Mammary epithelial cell (primary cell): ENCODE measurements at regions not wholly inside any gene's neighbourhood (a gene's known extent, or its start where the extent isn't known, plus 50 kb on each side); places are given as distances from the start of the nearest gene placed in this dataset.

Source experiments
- CTCF ChIP-seq, 2 donors: IDR thresholded peaks in 1 of 2; conservative IDR thresholded peaks in 1 of 2; 2 replicates each; pipeline ENCODE4 v1.5.1; 2011 to 2012; ENCODE audit warnings: inconsistent platforms in 2 of 2, low read length in 2 of 2, mild to moderate bottlenecking in 2 of 2, control low read depth in 1 of 2, low read depth in 1 of 2; ENCODE audit not compliant: insufficient read depth in 1 of 2; ENCODE audit errors: extremely low read depth in 1 of 2
- EZH2 ChIP-seq: IDR thresholded peaks from 2 replicates; pipeline ENCODE4 v1.6.1; 2012; ENCODE audit warnings: low read length, inconsistent platforms, borderline replicate concordance

- TF ChIP-seq CTCF (conservative IDR thresholded peaks at IDR 0.05 in 1 of 2, IDR thresholded peaks at IDR 0.05 in 1 of 2; ENCODE audit: extremely low read depth in 1 of 2, insufficient read depth in 1 of 2, low read depth in 1 of 2, low read length in 2 of 2) = no peak
- no peak for TF ChIP-seq EZH2
Measured at GRCh38 chr11:70498171-70498571, 99.8 kb downstream of the CTTN start.
